Testis (tissue), 2 donors: ENCODE measurements at regions not wholly inside any gene's neighbourhood (a gene's known extent, or its start where the extent isn't known, plus 50 kb on each side); places are given as distances from the start of the nearest gene placed in this dataset.

Experiments used
- DNase-seq: peaks from one replicate; pipeline ENCODE4 v3.0.0-alpha.2; 2019
- H3K27ac ChIP-seq, 2 donors: fragments of 200-600 bp; sonication (generic); one replicate each; pipeline ENCODE4 v1.5.1; 2019
- H3K27me3 ChIP-seq: fragments of 200-600 bp; sonication (generic); one replicate; pipeline ENCODE4 v1.5.1; 2019
- H3K36me3 ChIP-seq: fragments of 200-600 bp; sonication (generic); one replicate; pipeline ENCODE4 v1.5.1; 2017; ENCODE audit warnings: low read depth; ENCODE audit errors: missing control alignments
- H3K4me1 ChIP-seq: fragments of 200-600 bp; sonication (generic); one replicate; pipeline ENCODE4 v1.5.1; 2019
- H3K4me3 ChIP-seq, 2 donors: fragments of 200-600 bp; sonication (generic); one replicate each; pipeline ENCODE4 v1.5.1; 2017 to 2019
- H3K9me3 ChIP-seq: fragments of 200-600 bp; sonication (generic); one replicate; pipeline ENCODE4 v1.5.1; 2017
- CTCF ChIP-seq, 3 experiments: fragments of 450-650 bp in 2 of 3; fragments of 200-600 bp in 1 of 3; sonication (generic) in 1 of 3; IDR thresholded peaks; one replicate each; pipeline ENCODE4 v1.5.1; 2016 to 2019; ENCODE audit warnings: antibody characterized with exemption in 3 of 3, mild to moderate bottlenecking in 2 of 3, moderate library complexity in 1 of 3
- POLR2A ChIP-seq: fragments of 450-650 bp; IDR thresholded peaks from one replicate; pipeline ENCODE4 v1.6.1; 2017; ENCODE audit warnings: antibody characterized with exemption, mild to moderate bottlenecking, moderate library complexity
- WGBS, 2 donors: methylation state at CpG; one replicate each; pipeline ENCODE4 v1.1.5; 2018; 5-methylcytosine and 5-hydroxymethylcytosine counted together
- intact Hi-C: fragments of 100-400 bp; cut with DNase I; formaldehyde crosslinking; loops from one replicate; pipeline ENCODE4 v1.15.1; 2023; ENCODE audit warnings: low total_unique reads

DNA sequence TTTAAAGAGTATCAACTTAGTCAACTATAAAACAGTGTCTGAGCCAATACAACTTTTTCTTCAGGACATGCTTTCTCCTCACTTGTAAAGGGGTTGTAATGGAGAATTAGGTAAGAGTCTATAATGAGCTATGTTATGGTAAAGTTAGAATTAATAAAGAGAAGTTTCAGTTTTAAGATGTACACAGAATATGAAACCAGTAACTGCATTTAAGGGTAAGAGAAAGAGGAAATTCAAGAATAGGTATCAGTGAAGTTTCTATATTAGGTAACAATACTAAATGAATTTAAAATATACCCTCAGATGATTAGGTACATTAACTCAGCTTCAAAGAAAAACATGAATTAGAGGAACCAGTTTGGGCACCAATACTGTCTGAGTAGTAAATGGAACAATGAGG is 1444.3 kb upstream of the ADGRB3 start:
- TF ChIP-seq POLR2A (no peak), CTCF (IDR thresholded peaks at IDR 0.05) (no peak)
- Histone ChIP-seq H3K27me3 (no peaks in the 10 kb centered on the region), H3K36me3 (no peaks in the 10 kb centered on the region), H3K9me3 (no peaks in the 10 kb centered on the region), H3K27ac (no peak overlapping the region), H3K4me1 (no peaks in the 10 kb centered on the region), H3K4me3 (no peak overlapping the region)
- no peak for DNase-seq
- intact Hi-C loops = no loop called here

- DNase-seq = no peak
- Histone ChIP-seq H3K36me3 (no peaks in the 10 kb centered on the region), H3K4me3 (no peak overlapping the region), H3K27me3 (no peaks in the 10 kb centered on the region), H3K4me1 (no peaks in the 10 kb centered on the region), H3K9me3 (no peaks in the 10 kb centered on the region), H3K27ac (no peak overlapping the region)
- TF ChIP-seq POLR2A (no peak), CTCF (IDR thresholded peaks at IDR 0.05) (no peak)
- 89 to 92% methylated on average over 1 of the region's 1 CpG for WGBS, 2 donors
- intact Hi-C loops = no loop called here
Observed at GRCh38 chr6:67184405-67184804, 1450.7 kb upstream of the ADGRB3 start.

DNA sequence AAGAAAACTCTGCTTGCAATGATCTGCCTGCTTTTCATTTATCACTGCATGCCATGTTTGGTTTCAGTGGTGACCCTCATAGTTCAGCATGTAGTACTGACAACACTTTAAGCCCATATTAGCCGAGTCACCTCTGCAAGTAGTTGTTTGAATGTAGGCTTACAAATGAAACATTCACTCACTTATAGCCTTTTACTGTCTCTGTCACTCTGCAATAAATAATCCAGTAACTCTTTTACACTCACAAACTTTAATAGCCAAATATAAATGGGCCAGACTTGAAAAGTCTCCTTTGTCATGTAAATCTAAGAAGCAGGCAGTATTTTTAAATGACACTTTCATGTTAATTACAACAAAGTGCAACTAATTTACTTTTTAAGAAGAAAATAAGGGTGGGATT is 1460.0 kb upstream of the ADGRB3 start:
- no peak for DNase-seq
- no peak for TF ChIP-seq POLR2A
- TF ChIP-seq CTCF (IDR thresholded peaks at IDR 0.05) = no peak
- 75% methylated on average over 1 of the region's 1 CpG for WGBS, 2 donors
- Histone ChIP-seq H3K27me3 (no peaks in the 10 kb centered on the region), H3K9me3 (no peaks in the 10 kb centered on the region), H3K4me3 (no peak overlapping the region), H3K36me3 (no peaks in the 10 kb centered on the region), H3K27ac (no peak overlapping the region), H3K4me1 (no peaks in the 10 kb centered on the region)
- intact Hi-C loops = no loop called here

GRCh38 chr6:67165606-67166005 is 1458.6 kb upstream of the EYS start:
- 96 to 100% methylated on average over 1 of the region's 1 CpG for WGBS, 2 donors
- Histone ChIP-seq H3K27me3 (no peaks in the 10 kb centered on the region), H3K4me1 (no peaks in the 10 kb centered on the region), H3K36me3 (no peaks in the 10 kb centered on the region), H3K4me3 (no peak overlapping the region), H3K9me3 (no peaks in the 10 kb centered on the region), H3K27ac (no peak overlapping the region)
- TF ChIP-seq CTCF (IDR thresholded peaks at IDR 0.05) (no peak), POLR2A (no peak)
- no peak for DNase-seq
- intact Hi-C loops = no loop called here

DNA sequence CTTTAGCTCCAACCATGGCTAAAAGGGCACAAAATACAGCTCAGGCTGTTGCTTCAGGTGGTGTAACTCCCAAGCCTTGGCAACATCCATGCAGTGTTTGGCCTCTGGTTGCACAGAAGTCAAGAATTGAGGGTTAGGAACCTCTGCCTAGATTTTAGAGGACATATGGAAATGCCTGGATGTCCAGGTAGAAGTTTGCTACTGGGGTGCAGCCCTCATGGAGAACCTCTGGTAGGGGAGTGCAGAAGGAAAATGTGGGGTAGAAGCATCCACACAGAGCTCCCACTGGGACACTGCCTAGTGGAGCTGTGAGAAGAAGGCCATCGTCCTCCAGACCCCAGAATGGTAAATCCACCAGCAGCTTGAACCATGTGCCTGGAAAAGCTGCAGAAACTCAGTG is 1453.8 kb upstream of the EYS start:
- Histone ChIP-seq H3K4me3 (no peak overlapping the region), H3K27ac (no peak overlapping the region), H3K4me1 (no peaks in the 10 kb centered on the region), H3K36me3 (no peaks in the 10 kb centered on the region), H3K9me3 (no peaks in the 10 kb centered on the region), H3K27me3 (no peaks in the 10 kb centered on the region)
- no peak for DNase-seq
- 73 to 83% methylated on average over 1 of the region's 1 CpG for WGBS, 2 donors
- intact Hi-C loops = no loop called here
- TF ChIP-seq CTCF (IDR thresholded peaks at IDR 0.05) = no peak
- TF ChIP-seq POLR2A = no peak
